ENCODE measurements at regions not wholly inside any gene's neighbourhood (a gene's known extent, or its start where the extent isn't known, plus 50 kb on each side); places are given as distances from the start of the nearest gene placed in this dataset.
"Not testable (repeated sequence)": the region's sequence is repeated elsewhere in the genome, so short reads cannot be mapped to it uniquely, and the experiment has no call there.

DNA sequence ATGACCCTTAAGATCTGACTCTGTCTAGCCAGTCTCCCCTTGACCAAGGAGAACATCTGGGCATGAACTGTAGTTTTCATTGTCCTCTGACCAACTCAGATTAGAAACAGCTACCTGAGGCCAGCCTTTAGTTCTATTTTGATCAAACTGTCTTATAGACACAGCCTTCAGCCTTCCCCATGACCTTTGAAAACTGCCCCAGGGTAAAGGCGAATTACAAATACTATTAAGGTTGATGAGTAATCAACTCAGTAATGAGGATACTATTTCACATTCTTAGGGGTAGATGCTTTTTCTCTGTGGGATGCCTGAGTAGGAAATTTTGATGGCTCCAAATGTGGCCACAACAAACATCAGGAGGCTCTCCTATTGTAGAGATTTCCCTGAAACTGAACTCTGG lies 125.8 kb upstream of the ERV3-1 start:
- TF ChIP-seq CTCF, POLR2A (IDR thresholded peaks at IDR 0.05): not testable (repeated sequence)

All from lower leg skin (tissue), 3 donors.